ENCODE measurements at regions not wholly inside any gene's neighbourhood (a gene's known extent, or its start where the extent isn't known, plus 50 kb on each side); places are given as distances from the start of the nearest gene placed in this dataset.
A peak's percentile ranks its signal among the peaks of the same experiment; 100 is the strongest.

GRCh38 chr2:217086038-217086522, 226.2 kb upstream of the TNP1 start:
- H3F3A ChIP-seq (replicated peaks; ENCODE audit: insufficient read depth): peaks cover 4% of the 10 kb centered on the region
- peak overlapping the region in 1 of 2 experiments; percentile 32; a peak in 1 of 4 replicates for H3K27ac ChIP-seq (ENCODE audit: low read depth in 2 of 2, low read length in 1 of 2)
- no peaks in the 10 kb centered on the region; a peak in 1 of 4 replicates for H3K4me1 ChIP-seq (ENCODE audit: control insufficient read depth in 1 of 2, insufficient read depth in 2 of 2, low read depth in 1 of 2, low read length in 1 of 2)
- 83% methylated on average over 1 of the region's 1 CpG for WGBS (ENCODE audit: low lambda C conversion rate)
- TF ChIP-seq TEAD4 (IDR thresholded peaks at IDR 0.05; ENCODE audit: borderline replicate concordance, insufficient read depth) (no peak), SMC3 (IDR thresholded peaks at IDR 0.05; ENCODE audit: low read depth, low read length) (no peak), POLR2AphosphoS5 (IDR thresholded peaks at IDR 0.05; ENCODE audit: low read depth, low read length) (no peak)
- TF ChIP-seq, protein P1, sequence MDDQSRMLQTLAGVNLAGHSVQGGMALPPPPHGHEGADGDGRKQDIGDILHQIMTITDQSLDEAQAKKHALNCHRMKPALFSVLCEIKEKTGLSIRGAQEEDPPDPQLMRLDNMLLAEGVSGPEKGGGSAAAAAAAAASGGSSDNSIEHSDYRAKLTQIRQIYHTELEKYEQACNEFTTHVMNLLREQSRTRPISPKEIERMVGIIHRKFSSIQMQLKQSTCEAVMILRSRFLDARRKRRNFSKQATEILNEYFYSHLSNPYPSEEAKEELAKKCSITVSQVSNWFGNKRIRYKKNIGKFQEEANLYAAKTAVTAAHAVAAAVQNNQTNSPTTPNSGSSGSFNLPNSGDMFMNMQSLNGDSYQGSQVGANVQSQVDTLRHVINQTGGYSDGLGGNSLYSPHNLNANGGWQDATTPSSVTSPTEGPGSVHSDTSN (IDR thresholded peaks at IDR 0.05): no peak
- TF ChIP-seq, protein P2, sequence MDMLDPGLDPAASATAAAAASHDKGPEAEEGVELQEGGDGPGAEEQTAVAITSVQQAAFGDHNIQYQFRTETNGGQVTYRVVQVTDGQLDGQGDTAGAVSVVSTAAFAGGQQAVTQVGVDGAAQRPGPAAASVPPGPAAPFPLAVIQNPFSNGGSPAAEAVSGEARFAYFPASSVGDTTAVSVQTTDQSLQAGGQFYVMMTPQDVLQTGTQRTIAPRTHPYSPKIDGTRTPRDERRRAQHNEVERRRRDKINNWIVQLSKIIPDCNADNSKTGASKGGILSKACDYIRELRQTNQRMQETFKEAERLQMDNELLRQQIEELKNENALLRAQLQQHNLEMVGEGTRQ (IDR thresholded peaks at IDR 0.05; ENCODE audit: borderline replicate concordance, low read depth, low read length): no peak
- no peaks in the 10 kb centered on the region for H3K79me2 ChIP-seq (ENCODE audit: insufficient read depth)
- H3K4me2 ChIP-seq: no peak overlapping the region
- no peaks in the 10 kb centered on the region for H3K36me3 ChIP-seq (replicated peaks in 1 of 2; ENCODE audit: control insufficient read depth in 1 of 2, insufficient read depth in 2 of 2, low read length in 1 of 2)
- H3K27me3 ChIP-seq (ENCODE audit: insufficient read depth): no peaks in the 10 kb centered on the region
- H3K9ac ChIP-seq: no peak overlapping the region
- DNase-seq: no peak
- H3K9me3 ChIP-seq: no peaks in the 10 kb centered on the region
- ChIA-PET POLR2A (no interaction called here), CTCF (no interaction called here)
- no peak overlapping the region for H2AFZ ChIP-seq (ENCODE audit: low read depth)
- no peaks in the 10 kb centered on the region for H4K20me1 ChIP-seq (ENCODE audit: insufficient read depth)
- H3K4me3 ChIP-seq (ENCODE audit: low read depth in 2 of 2, low read length in 1 of 2): no peak overlapping the region
- H3K9me2 ChIP-seq: no peaks in the 10 kb centered on the region

DNA sequence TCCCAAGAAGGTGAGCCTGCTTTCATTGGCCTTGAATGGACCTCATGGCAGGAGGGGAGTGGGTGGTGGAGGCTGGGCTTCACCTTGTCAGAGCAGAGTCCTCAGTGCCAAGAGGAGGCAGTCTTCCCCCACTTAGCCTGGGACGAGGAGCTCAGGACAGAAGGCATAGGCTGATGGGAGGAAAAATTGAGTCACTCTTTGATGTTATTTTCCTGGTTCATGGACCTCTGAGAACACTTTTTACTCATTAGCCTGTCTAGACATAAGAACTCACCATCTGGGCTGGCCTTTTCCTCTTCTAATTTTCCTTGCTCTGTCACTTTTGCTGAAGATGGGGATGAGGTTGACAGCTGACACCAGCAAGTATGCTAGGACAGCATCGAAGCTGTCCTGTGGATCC, 225.7 kb upstream of the TNP1 start:
- Histone ChIP-seq H3K4me3 (ENCODE audit: low read depth in 2 of 2, low read length in 1 of 2) (no peak overlapping the region), H3K9me2 (no peaks in the 10 kb centered on the region), H3K4me1 (ENCODE audit: control insufficient read depth in 1 of 2, insufficient read depth in 2 of 2, low read depth in 1 of 2, low read length in 1 of 2) (no peaks in the 10 kb centered on the region; a peak in 1 of 4 replicates), H3K36me3 (replicated peaks in 1 of 2; ENCODE audit: control insufficient read depth in 1 of 2, insufficient read depth in 2 of 2, low read length in 1 of 2) (no peaks in the 10 kb centered on the region), H3K9ac (no peak overlapping the region), H3K79me2 (ENCODE audit: insufficient read depth) (no peaks in the 10 kb centered on the region), H3K27me3 (ENCODE audit: insufficient read depth) (no peaks in the 10 kb centered on the region), H4K20me1 (ENCODE audit: insufficient read depth) (no peaks in the 10 kb centered on the region), H3K4me2 (no peak overlapping the region), H3F3A (replicated peaks; ENCODE audit: insufficient read depth) (peaks cover 4% of the 10 kb centered on the region), H3K27ac (ENCODE audit: low read depth in 2 of 2, low read length in 1 of 2) (peak overlapping the region in 1 of 2 experiments; percentile 32; a peak in 1 of 4 replicates), H3K9me3 (no peaks in the 10 kb centered on the region), H2AFZ (ENCODE audit: low read depth) (no peak overlapping the region)
- ChIA-PET POLR2A (no interaction called here), CTCF (no interaction called here)
- 31% methylated on average over 2 of the region's 2 CpGs for WGBS (ENCODE audit: low lambda C conversion rate)
- TF ChIP-seq SIN3A (IDR thresholded peaks at IDR 0.05; ENCODE audit: borderline replicate concordance, low read depth, low read length): no peak
- TF ChIP-seq FOXJ3 (CRISPR knock-in tag; IDR thresholded peaks at IDR 0.05): no peak
- TF ChIP-seq, protein P3, sequence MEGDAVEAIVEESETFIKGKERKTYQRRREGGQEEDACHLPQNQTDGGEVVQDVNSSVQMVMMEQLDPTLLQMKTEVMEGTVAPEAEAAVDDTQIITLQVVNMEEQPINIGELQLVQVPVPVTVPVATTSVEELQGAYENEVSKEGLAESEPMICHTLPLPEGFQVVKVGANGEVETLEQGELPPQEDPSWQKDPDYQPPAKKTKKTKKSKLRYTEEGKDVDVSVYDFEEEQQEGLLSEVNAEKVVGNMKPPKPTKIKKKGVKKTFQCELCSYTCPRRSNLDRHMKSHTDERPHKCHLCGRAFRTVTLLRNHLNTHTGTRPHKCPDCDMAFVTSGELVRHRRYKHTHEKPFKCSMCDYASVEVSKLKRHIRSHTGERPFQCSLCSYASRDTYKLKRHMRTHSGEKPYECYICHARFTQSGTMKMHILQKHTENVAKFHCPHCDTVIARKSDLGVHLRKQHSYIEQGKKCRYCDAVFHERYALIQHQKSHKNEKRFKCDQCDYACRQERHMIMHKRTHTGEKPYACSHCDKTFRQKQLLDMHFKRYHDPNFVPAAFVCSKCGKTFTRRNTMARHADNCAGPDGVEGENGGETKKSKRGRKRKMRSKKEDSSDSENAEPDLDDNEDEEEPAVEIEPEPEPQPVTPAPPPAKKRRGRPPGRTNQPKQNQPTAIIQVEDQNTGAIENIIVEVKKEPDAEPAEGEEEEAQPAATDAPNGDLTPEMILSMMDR (IDR thresholded peaks at IDR 0.05): peak; percentile 21; the same call in 1 of the 2 replicates
- no peak for DNase-seq
